HG03039 (cell line): ENCODE measurements at regions not wholly inside any gene's neighbourhood (a gene's known extent, or its start where the extent isn't known, plus 50 kb on each side); places are given as distances from the start of the nearest gene placed in this dataset.

Experiments
- ATAC-seq: cut with Tn5 transposase; IDR thresholded peaks from one replicate; pipeline ENCODE4 v1.9.1; 2021; ENCODE audit warnings: mild to moderate bottlenecking, moderate library complexity; ENCODE audit not compliant: unreplicated experiment

- no peak for ATAC-seq
Measured at GRCh38 chr5:155897761-155898160, 429.2 kb upstream of the SGCD start.

- no peak for ATAC-seq
Measured at GRCh38 chr5:155898284-155898683, 428.7 kb upstream of the SGCD start.

- no peak for ATAC-seq
Measured at GRCh38 chr5:155903791-155904190, 423.2 kb upstream of the SGCD start.

- ATAC-seq, result no peak
Measured at GRCh38 chr5:155905364-155905763, 421.6 kb upstream of the SGCD start.

- ATAC-seq, result no peak
Measured at GRCh38 chr5:155906046-155906445, 420.9 kb upstream of the SGCD start.

- ATAC-seq, result no peak
Measured at GRCh38 chr5:155908543-155908942, 418.4 kb upstream of the SGCD start.

GRCh38 chr5:155912291-155912690, 414.7 kb upstream of the SGCD start:
- ATAC-seq, result no peak

- no peak for ATAC-seq
Measured at GRCh38 chr5:155914766-155915165, 412.2 kb upstream of the SGCD start.

GRCh38 chr5:155915601-155916000, 411.4 kb upstream of the SGCD start:
- no peak for ATAC-seq

- no peak for ATAC-seq
Measured at GRCh38 chr5:155919126-155919525, 407.8 kb upstream of the SGCD start.

- no peak for ATAC-seq
Measured at GRCh38 chr5:155919725-155920124, 407.2 kb upstream of the SGCD start.

GRCh38 chr5:155921621-155922020, 405.3 kb upstream of the SGCD start:
- ATAC-seq, result no peak

- no peak for ATAC-seq
Measured at GRCh38 chr5:155923784-155924183, 403.2 kb upstream of the SGCD start.

GRCh38 chr5:155926031-155926430, 400.9 kb upstream of the SGCD start:
- no peak for ATAC-seq

- ATAC-seq, result no peak
Measured at GRCh38 chr5:155926766-155927165, 400.2 kb upstream of the SGCD start.

- ATAC-seq, result no peak
Measured at GRCh38 chr5:155929112-155929511, 397.9 kb upstream of the SGCD start.

- no peak for ATAC-seq
Measured at GRCh38 chr5:155934964-155935363, 392.0 kb upstream of the SGCD start.

GRCh38 chr5:155935723-155936122, 391.2 kb upstream of the SGCD start:
- no peak for ATAC-seq

- no peak for ATAC-seq
Measured at GRCh38 chr5:155936520-155937406, 390.2 kb upstream of the SGCD start.

GRCh38 chr5:155938051-155938450, 388.9 kb upstream of the SGCD start:
- no peak for ATAC-seq

- no peak for ATAC-seq
Measured at GRCh38 chr5:155941340-155941739, 385.6 kb upstream of the SGCD start.

- ATAC-seq, result peak; percentile 85
Measured at GRCh38 chr5:155943516-155944407, 383.2 kb upstream of the SGCD start.
